Osteoblast (primary cell): ENCODE measurements at regions not wholly inside any gene's neighbourhood (a gene's known extent, or its start where the extent isn't known, plus 50 kb on each side); places are given as distances from the start of the nearest gene placed in this dataset.
"Not testable (repeated sequence)": the region's sequence is repeated elsewhere in the genome, so short reads cannot be mapped to it uniquely, and the experiment has no call there.

ENCODE experiments used
- DNase-seq: peaks from one replicate; pipeline ENCODE4 v3.0.0; 2011; ENCODE audit warnings: low spot score, mixed read lengths; ENCODE audit not compliant: insufficient read length; ENCODE audit errors: missing footprints
- H2AFZ ChIP-seq: 2 replicates; pipeline ENCODE4 v1.6.0; 2011; ENCODE audit warnings: mild to moderate bottlenecking, low read length
- H3K27ac ChIP-seq: 2 replicates; pipeline ENCODE4 v1.5.1; 2011; ENCODE audit warnings: mild to moderate bottlenecking, low read depth, low read length, moderate library complexity
- H3K27me3 ChIP-seq: 2 replicates; pipeline ENCODE4 v1.6.0; 2012; ENCODE audit warnings: mild to moderate bottlenecking, control low read depth, inconsistent platforms, low read length, moderate library complexity; ENCODE audit not compliant: insufficient read depth
- H3K36me3 ChIP-seq: 2 replicates; pipeline ENCODE4 v1.5.1; 2011; ENCODE audit warnings: mild to moderate bottlenecking, low read length, control low read depth, moderate library complexity; ENCODE audit not compliant: insufficient read depth
- H3K4me1 ChIP-seq: 2 replicates; pipeline ENCODE4 v1.5.1; 2011; ENCODE audit warnings: mild to moderate bottlenecking, low read length, control low read depth, moderate library complexity; ENCODE audit not compliant: insufficient read depth
- H3K4me2 ChIP-seq: 2 replicates; pipeline ENCODE4 v1.6.0; 2011; ENCODE audit warnings: mild to moderate bottlenecking, low read length; ENCODE audit not compliant: insufficient read depth
- H3K4me3 ChIP-seq: fragments of 200-600 bp; sonication (generic); 3 replicates; pipeline ENCODE4 v1.5.1; 2012; ENCODE audit warnings: mild to moderate bottlenecking, low read length, inconsistent platforms; ENCODE audit not compliant: insufficient read depth
- H3K79me2 ChIP-seq: 2 replicates; pipeline ENCODE4 v1.6.0; 2012; ENCODE audit warnings: mild to moderate bottlenecking, low read length, control low read depth, inconsistent platforms; ENCODE audit not compliant: insufficient read depth
- H3K9me3 ChIP-seq: 2 replicates; pipeline ENCODE4 v1.5.1; 2011; ENCODE audit warnings: low read depth, low read length, control low read depth
- H4K20me1 ChIP-seq: 2 replicates; pipeline ENCODE4 v1.6.0; 2012; ENCODE audit warnings: mild to moderate bottlenecking, low read length, control low read depth; ENCODE audit not compliant: insufficient read depth
- CTCF ChIP-seq: IDR thresholded peaks from 2 replicates; pipeline ENCODE4 v1.5.1; 2011; ENCODE audit warnings: mild to moderate bottlenecking, low read depth, low read length, moderate library complexity; ENCODE audit errors: extremely low read depth

- Histone ChIP-seq H3K4me3 (no peak overlapping the region), H3K27me3 (peaks cover 23% of the 10 kb centered on the region), H3K4me1 (no peaks in the 10 kb centered on the region), H3K27ac (no peak overlapping the region), H2AFZ (no peak overlapping the region), H3K9me3 (no peaks in the 10 kb centered on the region), H4K20me1 (no peaks in the 10 kb centered on the region), H3K4me2 (no peak overlapping the region), H3K79me2 (no peaks in the 10 kb centered on the region), H3K36me3 (no peaks in the 10 kb centered on the region)
- DNase-seq, result no peak
- TF ChIP-seq CTCF, result no peak
These were observed 87.1 kb downstream of the ADAMTS15 start for GRCh38 chr11:130535520-130535919.

GRCh38 chr11:130536106-130537040, 87.9 kb downstream of the ADAMTS15 start:
- H3K79me2 ChIP-seq, result no peaks in the 10 kb centered on the region
- H3K27me3 ChIP-seq, result peaks cover 30% of the 10 kb centered on the region
- no peak overlapping the region for H3K4me2 ChIP-seq
- H3K4me3 ChIP-seq, result no peak overlapping the region
- H4K20me1 ChIP-seq, result no peaks in the 10 kb centered on the region
- no peak for TF ChIP-seq CTCF
- no peaks in the 10 kb centered on the region for H3K4me1 ChIP-seq
- H3K36me3 ChIP-seq, result no peaks in the 10 kb centered on the region
- no peaks in the 10 kb centered on the region for H3K9me3 ChIP-seq
- H3K27ac ChIP-seq, result no peak overlapping the region
- no peak for DNase-seq
- no peak overlapping the region for H2AFZ ChIP-seq

- not testable (repeated sequence) for H3K9me3 ChIP-seq, H3K4me2 ChIP-seq, DNase-seq, H3K36me3 ChIP-seq, H3K4me1 ChIP-seq, H3K79me2 ChIP-seq, H4K20me1 ChIP-seq, H2AFZ ChIP-seq, H3K27ac ChIP-seq, H3K4me3 ChIP-seq
- H3K27me3 ChIP-seq, result peaks cover 31% of the 10 kb centered on the region
These were observed 91.2 kb downstream of the ADAMTS15 start for GRCh38 chr11:130539680-130540079.

GRCh38 chr11:130544266-130544665, 95.8 kb downstream of the ADAMTS15 start:
- no peak overlapping the region for H2AFZ ChIP-seq
- H3K36me3 ChIP-seq, result no peaks in the 10 kb centered on the region
- no peak overlapping the region for H3K27ac ChIP-seq
- H3K4me3 ChIP-seq, result no peak overlapping the region
- H3K9me3 ChIP-seq, result no peaks in the 10 kb centered on the region
- TF ChIP-seq CTCF, result no peak
- no peak for DNase-seq
- no peaks in the 10 kb centered on the region for H4K20me1 ChIP-seq
- H3K4me1 ChIP-seq, result no peaks in the 10 kb centered on the region
- no peaks in the 10 kb centered on the region for H3K79me2 ChIP-seq
- no peak overlapping the region for H3K4me2 ChIP-seq
- peaks cover 15% of the 10 kb centered on the region for H3K27me3 ChIP-seq
